A673 (cell line): ENCODE measurements at regions not wholly inside any gene's neighbourhood (a gene's known extent, or its start where the extent isn't known, plus 50 kb on each side); places are given as distances from the start of the nearest gene placed in this dataset.

ENCODE experiments used
- BruUV-seq: library from RNA; stranded (reverse); fragments of 400-500 nt; replicated peaks from 2 replicates; lab custom pipeline; 2021; lab: Mats Ljungman, UMichigan
- CTCF ChIA-PET: fragments of 300-600 bp; sonication (Branson Sonifier 250); formaldehyde crosslinking; loops from one replicate; lab custom pipeline; 2022; ENCODE audit warnings: antibody characterized with exemption; lab: Charles Lee
- POLR2A ChIA-PET: fragments of 300-600 bp; sonication (Branson Sonifier 250); formaldehyde crosslinking; loops from one replicate; lab custom pipeline; 2022; ENCODE audit warnings: antibody characterized with exemption; ENCODE audit not compliant: low non-redundant PET; lab: Charles Lee
- DNase-seq: peaks from one replicate; pipeline ENCODE4 v3.0.0-alpha.2; 2015; ENCODE audit warnings: low spot score
- H3K27ac ChIP-seq: fragments of 200-600 bp; sonication (generic); 2 replicates; pipeline ENCODE4 v1.5.1; 2016; ENCODE audit warnings: mixed run types, low read depth, mild to moderate bottlenecking, mixed read lengths, antibody characterized with exemption, low read length; ENCODE audit not compliant: poor library complexity, severe bottlenecking
- H3K27me3 ChIP-seq: fragments of 200-600 bp; sonication (generic); replicated peaks from 2 replicates; pipeline ENCODE4 v1.6.1; 2017; ENCODE audit warnings: mixed run types, low read depth, mild to moderate bottlenecking, mixed read lengths, antibody characterized with exemption, low read length; ENCODE audit not compliant: insufficient read depth, poor library complexity
- H3K36me3 ChIP-seq: fragments of 200-600 bp; sonication (generic); 2 replicates; pipeline ENCODE4 v1.6.1; 2016; ENCODE audit warnings: mixed run types, mild to moderate bottlenecking, mixed read lengths, antibody characterized with exemption, low read length; ENCODE audit not compliant: insufficient read depth, poor library complexity, severe bottlenecking
- H3K4me1 ChIP-seq: fragments of 200-600 bp; sonication (generic); 2 replicates; pipeline ENCODE4 v1.6.1; 2017; ENCODE audit warnings: mixed run types, mild to moderate bottlenecking, mixed read lengths, antibody characterized with exemption, low read length; ENCODE audit not compliant: insufficient read depth, poor library complexity, severe bottlenecking
- H3K4me3 ChIP-seq: fragments of 200-600 bp; sonication (generic); 2 replicates; pipeline ENCODE4 v1.5.1; 2016; ENCODE audit warnings: low read depth, mixed run types, mild to moderate bottlenecking, mixed read lengths, low read length; ENCODE audit not compliant: poor library complexity, severe bottlenecking
- H3K9me3 ChIP-seq: fragments of 200-600 bp; sonication (generic); 2 replicates; pipeline ENCODE4 v1.6.1; 2016; ENCODE audit warnings: mixed run types, low read depth, mild to moderate bottlenecking, mixed read lengths, antibody characterized with exemption, low read length; ENCODE audit not compliant: poor library complexity, severe bottlenecking
- EZH2 ChIP-seq: fragments of 200-600 bp; sonication (generic); IDR thresholded peaks from 2 replicates; pipeline ENCODE4 v1.6.1; 2017; ENCODE audit warnings: borderline replicate concordance, low read depth, mild to moderate bottlenecking, mixed read lengths, antibody characterized with exemption, low read length; ENCODE audit not compliant: poor library complexity, severe bottlenecking
- intact Hi-C: fragments of 100-400 bp; cut with micrococcal nuclease; formaldehyde crosslinking; loops from one replicate; pipeline ENCODE4 v1.10.0; 2022; ENCODE audit not compliant: unreplicated experiment
- TF ChIP-seq, protein P1 (sequence below): fragments of 300-800, 200-600 bp; sonication (generic); conservative IDR thresholded peaks from 2 replicates; pipeline ENCODE4 v1.5.1; 2017; ENCODE audit warnings: low read depth, mild to moderate bottlenecking, antibody characterized with exemption, low read length, moderate library complexity, mixed read lengths

DNA sequence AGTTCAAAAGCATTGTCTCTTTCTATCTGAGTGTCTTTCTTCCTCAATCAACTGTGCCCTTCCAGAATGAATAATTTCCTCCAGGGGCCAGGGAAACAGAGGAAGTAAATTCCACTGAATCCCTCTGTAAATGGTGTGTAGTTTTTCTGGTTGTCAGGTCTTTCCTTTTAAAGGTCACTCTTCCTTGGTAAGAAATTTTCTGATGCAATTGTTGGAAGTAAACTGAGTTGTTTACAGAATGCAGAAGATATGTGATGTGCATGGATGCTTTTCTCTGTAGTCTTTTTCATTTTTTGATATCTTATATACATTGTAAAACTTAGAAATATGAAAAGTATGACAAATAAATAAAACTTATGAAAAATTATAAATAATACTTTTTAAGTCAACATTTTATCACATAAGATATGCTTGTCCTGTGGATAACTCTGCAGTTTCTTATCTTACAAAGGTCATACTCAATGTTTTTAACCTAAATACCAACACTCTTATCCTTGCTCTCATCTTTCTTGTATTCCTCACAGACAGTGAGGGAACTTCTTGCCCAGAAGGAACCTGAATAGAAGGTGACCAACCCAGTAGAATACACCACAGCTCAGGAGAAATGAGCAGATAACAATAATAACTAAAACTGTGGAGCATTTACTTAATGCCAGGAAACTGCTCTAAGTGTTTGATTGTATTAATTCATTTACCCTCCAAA lies 234.5 kb downstream of the METTL4 start:
- H3K36me3 ChIP-seq = no peaks in the 10 kb centered on the region
- no peaks in the 10 kb centered on the region for H3K9me3 ChIP-seq
- ChIA-PET CTCF (interaction anchor here (2.3 kb wide), 1 partner anchor 205 kb away, joined by 7 read pairs; no protein-coding TSS in a partner anchor), POLR2A (no interaction called here)
- no peak for TF ChIP-seq EZH2
- TF ChIP-seq, protein P1, sequence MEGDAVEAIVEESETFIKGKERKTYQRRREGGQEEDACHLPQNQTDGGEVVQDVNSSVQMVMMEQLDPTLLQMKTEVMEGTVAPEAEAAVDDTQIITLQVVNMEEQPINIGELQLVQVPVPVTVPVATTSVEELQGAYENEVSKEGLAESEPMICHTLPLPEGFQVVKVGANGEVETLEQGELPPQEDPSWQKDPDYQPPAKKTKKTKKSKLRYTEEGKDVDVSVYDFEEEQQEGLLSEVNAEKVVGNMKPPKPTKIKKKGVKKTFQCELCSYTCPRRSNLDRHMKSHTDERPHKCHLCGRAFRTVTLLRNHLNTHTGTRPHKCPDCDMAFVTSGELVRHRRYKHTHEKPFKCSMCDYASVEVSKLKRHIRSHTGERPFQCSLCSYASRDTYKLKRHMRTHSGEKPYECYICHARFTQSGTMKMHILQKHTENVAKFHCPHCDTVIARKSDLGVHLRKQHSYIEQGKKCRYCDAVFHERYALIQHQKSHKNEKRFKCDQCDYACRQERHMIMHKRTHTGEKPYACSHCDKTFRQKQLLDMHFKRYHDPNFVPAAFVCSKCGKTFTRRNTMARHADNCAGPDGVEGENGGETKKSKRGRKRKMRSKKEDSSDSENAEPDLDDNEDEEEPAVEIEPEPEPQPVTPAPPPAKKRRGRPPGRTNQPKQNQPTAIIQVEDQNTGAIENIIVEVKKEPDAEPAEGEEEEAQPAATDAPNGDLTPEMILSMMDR = no peak
- no peak for DNase-seq
- H3K27me3 ChIP-seq = peaks cover 16% of the 10 kb centered on the region
- intact Hi-C loops = loop anchor here (1.0 kb wide), 1 partner anchor 205 kb away; no protein-coding TSS in a partner anchor
- H3K4me1 ChIP-seq = no peaks in the 10 kb centered on the region
- no TSS peak for BruUV-seq
- no peak overlapping the region for H3K27ac ChIP-seq
- H3K4me3 ChIP-seq = no peak overlapping the region

DNA sequence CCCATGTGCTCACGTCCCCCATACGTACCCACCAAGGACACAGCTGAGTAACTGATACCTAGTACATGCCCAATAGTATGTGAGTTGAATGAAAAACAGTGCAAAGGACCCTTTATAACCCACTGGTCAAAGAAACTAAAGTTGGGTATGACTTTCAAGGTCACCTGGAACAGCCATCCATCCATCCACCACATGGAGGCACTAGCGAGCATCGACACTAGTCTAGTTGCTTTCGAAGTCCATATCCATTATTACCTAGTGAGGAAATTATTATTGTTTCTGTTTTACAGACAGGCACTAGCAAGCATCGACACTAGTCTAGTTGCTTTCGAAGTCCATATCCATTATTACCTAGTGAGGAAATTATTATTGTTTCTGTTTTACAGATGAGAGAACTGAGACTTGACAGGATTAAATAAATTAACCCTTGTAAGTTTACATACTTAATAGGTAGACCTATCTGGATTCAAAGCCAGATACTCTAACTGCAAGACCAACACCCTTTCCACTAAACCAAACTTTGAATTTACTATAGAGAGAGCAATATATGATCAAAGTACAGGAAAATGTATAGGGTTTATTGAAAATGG lies 233.7 kb downstream of the METTL4 start:
- H3K27me3 ChIP-seq = peaks cover 17% of the 10 kb centered on the region
- H3K4me3 ChIP-seq = no peak overlapping the region
- no TSS peak for BruUV-seq
- H3K9me3 ChIP-seq = no peaks in the 10 kb centered on the region
- H3K4me1 ChIP-seq = no peaks in the 10 kb centered on the region
- intact Hi-C loops = loop anchor here (1.0 kb wide), 1 partner anchor 205 kb away; no protein-coding TSS in a partner anchor
- H3K27ac ChIP-seq = no peak overlapping the region
- DNase-seq = peak; percentile 45
- ChIA-PET CTCF (interaction anchor here (2.3 kb wide), 1 partner anchor 205 kb away, joined by 7 read pairs; no protein-coding TSS in a partner anchor), POLR2A (no interaction called here)
- no peaks in the 10 kb centered on the region for H3K36me3 ChIP-seq
- TF ChIP-seq EZH2 = no peak
- TF ChIP-seq, protein P1 = peak; percentile 66

DNA sequence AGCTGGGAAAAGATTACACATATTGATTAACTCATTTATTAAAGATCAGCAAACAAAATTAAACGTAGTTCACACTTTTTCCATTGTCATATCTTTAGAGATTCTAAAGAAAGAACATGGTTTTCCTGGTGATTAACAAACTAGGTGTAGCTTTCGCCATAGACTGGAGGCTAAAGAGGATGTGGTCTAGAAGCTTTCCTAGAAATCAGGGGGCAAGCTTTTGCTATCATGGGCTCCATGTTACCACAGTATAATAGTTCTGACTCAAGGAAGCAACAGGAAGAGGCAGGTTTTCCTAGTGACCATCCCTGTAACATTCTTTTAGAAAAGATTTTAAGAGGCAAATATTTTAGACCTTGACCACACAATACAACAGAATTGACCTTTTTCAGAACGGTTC lies 232.7 kb downstream of the METTL4 start:
- no peak for TF ChIP-seq EZH2
- TF ChIP-seq, protein P1 = no peak
- ChIA-PET POLR2A (no interaction called here), CTCF (interaction anchor here (1.1 kb wide), 1 partner anchor 204 kb away, joined by 4 read pairs; no protein-coding TSS in a partner anchor)
- H3K27me3 ChIP-seq = peaks cover 20% of the 10 kb centered on the region
- H3K9me3 ChIP-seq = no peaks in the 10 kb centered on the region
- BruUV-seq = no TSS peak
- H3K4me1 ChIP-seq = no peaks in the 10 kb centered on the region
- H3K36me3 ChIP-seq = no peaks in the 10 kb centered on the region
- H3K4me3 ChIP-seq = no peak overlapping the region
- intact Hi-C loops = no loop called here
- DNase-seq = no peak
- H3K27ac ChIP-seq = no peak overlapping the region
